ENCODE measurements at regions not wholly inside any gene's neighbourhood (a gene's known extent, or its start where the extent isn't known, plus 50 kb on each side); places are given as distances from the start of the nearest gene placed in this dataset.

DNA sequence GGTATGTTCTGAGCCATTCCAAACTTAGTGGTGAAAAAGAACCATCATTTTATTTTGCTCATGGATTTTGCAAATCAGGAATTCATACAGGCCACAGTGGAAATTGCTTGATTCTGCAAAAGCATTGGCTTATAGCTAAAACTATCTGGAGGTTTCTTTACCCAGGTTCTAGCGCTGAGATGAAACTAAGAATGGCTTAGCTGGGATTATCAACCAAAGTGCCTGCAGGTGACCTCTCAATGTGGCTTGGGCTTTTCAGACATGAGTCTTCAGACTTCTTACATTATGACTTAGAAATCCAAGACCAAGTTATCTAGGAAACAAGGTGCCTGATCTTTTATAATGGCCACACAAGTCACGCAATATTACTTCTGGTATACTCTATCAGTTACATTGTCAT, 140.1 kb downstream of the HGF start:
- TF ChIP-seq CEBPB (IDR thresholded peaks at IDR 0.05) (no peak), POLR2A (IDR thresholded peaks at IDR 0.05; ENCODE audit: low read length) (no peak), RCOR1 (IDR thresholded peaks at IDR 0.05; ENCODE audit: low read depth, low read length) (no peak)
- peaks cover 28% of the 10 kb centered on the region for H3K4me1 ChIP-seq
- CTCF ChIA-PET: no interaction called here
- 92% methylated on average over 2 of the region's 2 CpGs for WGBS (ENCODE audit: missing lambda C conversion rate)
- no peak for DNase-seq (ENCODE audit: low read depth in 1 of 2, low spot score in 1 of 2)
- H3K4me3 ChIP-seq: no peak overlapping the region
- POLR2A ChIA-PET: no interaction called here
- FAIRE-seq: no peak
- H3K4me2 ChIP-seq: no peak overlapping the region
- no peak for ATAC-seq
- no peaks in the 10 kb centered on the region for H3K9me3 ChIP-seq
- H3K27ac ChIP-seq: no peak overlapping the region

- Histone ChIP-seq H3K9me3 (no peaks in the 10 kb centered on the region), H3K4me2 (no peak overlapping the region), H3K4me1 (peaks cover 35% of the 10 kb centered on the region), H3K27ac (no peak overlapping the region), H3K4me3 (no peak overlapping the region)
- DNase-seq (ENCODE audit: low read depth in 1 of 2, low spot score in 1 of 2) (no peak), FAIRE-seq (peak; percentile 81), ATAC-seq (no peak)
- CTCF ChIA-PET: no interaction called here
- TF ChIP-seq CHD4 (IDR thresholded peaks at IDR 0.05; ENCODE audit: borderline replicate concordance) (no peak), JUN (IDR thresholded peaks at IDR 0.05) (no peak), SREBF2 (IDR thresholded peaks at IDR 0.05) (no peak), CBX2 (IDR thresholded peaks at IDR 0.05; ENCODE audit: borderline replicate concordance, low read depth) (no peak), NFE2L2 (conservative IDR thresholded peaks at IDR 0.05; ENCODE audit: low read length) (no peak), HOXB13 (CRISPR knock-in tag; IDR thresholded peaks at IDR 0.05; ENCODE audit: low read depth) (no peak), ZNF302 (CRISPR knock-in tag; IDR thresholded peaks at IDR 0.05) (no peak), HDAC2 (IDR thresholded peaks at IDR 0.05) (no peak), SMC3 (IDR thresholded peaks at IDR 0.05) (no peak), PHF8 (IDR thresholded peaks at IDR 0.05; ENCODE audit: borderline replicate concordance, low read depth) (no peak)
- TF ChIP-seq, protein P1, sequence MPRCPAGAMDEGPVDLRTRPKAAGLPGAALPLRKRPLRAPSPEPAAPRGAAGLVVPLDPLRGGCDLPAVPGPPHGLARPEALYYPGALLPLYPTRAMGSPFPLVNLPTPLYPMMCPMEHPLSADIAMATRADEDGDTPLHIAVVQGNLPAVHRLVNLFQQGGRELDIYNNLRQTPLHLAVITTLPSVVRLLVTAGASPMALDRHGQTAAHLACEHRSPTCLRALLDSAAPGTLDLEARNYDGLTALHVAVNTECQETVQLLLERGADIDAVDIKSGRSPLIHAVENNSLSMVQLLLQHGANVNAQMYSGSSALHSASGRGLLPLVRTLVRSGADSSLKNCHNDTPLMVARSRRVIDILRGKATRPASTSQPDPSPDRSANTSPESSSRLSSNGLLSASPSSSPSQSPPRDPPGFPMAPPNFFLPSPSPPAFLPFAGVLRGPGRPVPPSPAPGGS (IDR thresholded peaks at IDR 0.05): no peak
- TF ChIP-seq, protein P2, sequence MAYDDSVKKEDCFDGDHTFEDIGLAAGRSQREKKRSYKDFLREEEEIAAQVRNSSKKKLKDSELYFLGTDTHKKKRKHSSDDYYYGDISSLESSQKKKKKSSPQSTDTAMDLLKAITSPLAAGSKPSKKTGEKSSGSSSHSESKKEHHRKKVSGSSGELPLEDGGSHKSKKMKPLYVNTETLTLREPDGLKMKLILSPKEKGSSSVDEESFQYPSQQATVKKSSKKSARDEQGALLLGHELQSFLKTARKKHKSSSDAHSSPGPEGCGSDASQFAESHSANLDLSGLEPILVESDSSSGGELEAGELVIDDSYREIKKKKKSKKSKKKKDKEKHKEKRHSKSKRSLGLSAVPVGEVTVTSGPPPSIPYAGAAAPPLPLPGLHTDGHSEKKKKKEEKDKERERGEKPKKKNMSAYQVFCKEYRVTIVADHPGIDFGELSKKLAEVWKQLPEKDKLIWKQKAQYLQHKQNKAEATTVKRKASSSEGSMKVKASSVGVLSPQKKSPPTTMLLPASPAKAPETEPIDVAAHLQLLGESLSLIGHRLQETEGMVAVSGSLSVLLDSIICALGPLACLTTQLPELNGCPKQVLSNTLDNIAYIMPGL (CRISPR knock-in tag; IDR thresholded peaks at IDR 0.05; ENCODE audit: borderline replicate concordance): no peak
- POLR2A ChIA-PET: no interaction called here
These were observed 140.9 kb downstream of the HGF start for GRCh38 chr7:81628951-81629350.

GRCh38 chr7:81627536-81628287, 142.1 kb downstream of the HGF start:
- DNase-seq (ENCODE audit: low read depth in 1 of 2, low spot score in 1 of 2): no peak
- TF ChIP-seq KDM1A (IDR thresholded peaks at IDR 0.05; ENCODE audit: low read depth) (no peak), RFX5 (IDR thresholded peaks at IDR 0.05) (no peak), ZFP36 (IDR thresholded peaks at IDR 0.05; ENCODE audit: borderline replicate concordance, partially characterized antibody) (no peak), FOSL2 (IDR thresholded peaks at IDR 0.05) (no peak), FOSL2 (CRISPR knock-in tag; IDR thresholded peaks at IDR 0.05) (0 out of 2 replicates have a peak, but pooled peaks have one; percentile 30)
- ATAC-seq: no peak
- Histone ChIP-seq H3K4me2 (peak overlapping the region; percentile 28; the same call in 2 of the 3 replicates), H3K27ac (no peak overlapping the region; a peak in 1 of 6 replicates), H3K9me3 (no peaks in the 10 kb centered on the region), H3K4me3 (no peak overlapping the region), H3K4me1 (peaks cover 36% of the 10 kb centered on the region)
- WGBS (ENCODE audit: missing lambda C conversion rate): 29% methylated on average over 6 of the region's 6 CpGs
- peak; percentile 74 for FAIRE-seq
- POLR2A ChIA-PET: no interaction called here
- CTCF ChIA-PET: no interaction called here
